Retinal pigment epithelial cell (primary cell): ENCODE measurements at regions not wholly inside any gene's neighbourhood (a gene's known extent, or its start where the extent isn't known, plus 50 kb on each side); places are given as distances from the start of the nearest gene placed in this dataset.
A peak's percentile ranks its signal among the peaks of the same experiment; 100 is the strongest.
"Not testable (repeated sequence)": the region's sequence is repeated elsewhere in the genome, so short reads cannot be mapped to it uniquely, and the experiment has no call there.

Source experiments
- DNase-seq: peaks from one replicate; pipeline ENCODE4 v3.0.0-alpha.2; 2010; ENCODE audit warnings: low read depth
- H3K4me3 ChIP-seq: 2 replicates; pipeline ENCODE4 v1.5.1; 2011; ENCODE audit warnings: mild to moderate bottlenecking, low read length, control low read depth, moderate library complexity
- CTCF ChIP-seq: conservative IDR thresholded peaks from 2 replicates; pipeline ENCODE4 v1.5.1; 2011; ENCODE audit warnings: low read depth, low read length, control low read depth, inconsistent platforms

GRCh38 chr1:118481126-118481525 is 296.1 kb upstream of the SPAG17 start:
- TF ChIP-seq CTCF: no peak

GRCh38 chr1:118479351-118479750 is 294.3 kb upstream of the SPAG17 start:
- no peak overlapping the region for H3K4me3 ChIP-seq
- TF ChIP-seq CTCF: no peak
- DNase-seq: no peak

More at GRCh38 chr1:118481126-118481525, 296.1 kb upstream of the SPAG17 start:
- no peak for DNase-seq
- no peak overlapping the region for H3K4me3 ChIP-seq

GRCh38 chr1:118473825-118474224 is 288.8 kb upstream of the SPAG17 start:
- TF ChIP-seq CTCF: no peak
- no peak for DNase-seq
- no peak overlapping the region for H3K4me3 ChIP-seq

- H3K4me3 ChIP-seq, DNase-seq: not testable (repeated sequence)
Measured at GRCh38 chr1:118464460-118464859, 279.4 kb upstream of the SPAG17 start.

DNA sequence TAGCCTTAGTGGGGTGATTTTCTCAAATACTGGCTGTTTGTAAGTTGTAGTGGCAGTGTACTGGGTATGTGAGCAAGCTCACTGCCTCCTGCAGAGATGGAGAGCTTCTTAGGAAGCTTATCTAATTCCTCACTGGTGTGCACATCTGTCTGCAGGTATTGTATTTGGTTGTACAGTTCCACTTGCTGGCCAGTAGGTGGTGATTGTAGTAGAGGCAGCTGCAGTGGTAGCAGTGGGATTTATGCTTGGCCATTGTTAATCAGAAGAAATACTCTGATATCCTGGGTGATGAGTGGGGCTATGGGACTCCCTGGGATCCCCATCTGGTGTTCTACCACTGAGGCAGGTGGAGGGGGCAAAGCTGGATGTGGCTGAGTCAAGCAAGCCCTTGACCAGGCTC is 276.1 kb upstream of the SPAG17 start:
- no peak overlapping the region for H3K4me3 ChIP-seq
- TF ChIP-seq CTCF: peak; percentile 12
- DNase-seq: no peak

- no peak for DNase-seq
- H3K4me3 ChIP-seq: no peak overlapping the region
- TF ChIP-seq CTCF: no peak
Measured at GRCh38 chr1:118459871-118460270, 274.8 kb upstream of the SPAG17 start.

DNA sequence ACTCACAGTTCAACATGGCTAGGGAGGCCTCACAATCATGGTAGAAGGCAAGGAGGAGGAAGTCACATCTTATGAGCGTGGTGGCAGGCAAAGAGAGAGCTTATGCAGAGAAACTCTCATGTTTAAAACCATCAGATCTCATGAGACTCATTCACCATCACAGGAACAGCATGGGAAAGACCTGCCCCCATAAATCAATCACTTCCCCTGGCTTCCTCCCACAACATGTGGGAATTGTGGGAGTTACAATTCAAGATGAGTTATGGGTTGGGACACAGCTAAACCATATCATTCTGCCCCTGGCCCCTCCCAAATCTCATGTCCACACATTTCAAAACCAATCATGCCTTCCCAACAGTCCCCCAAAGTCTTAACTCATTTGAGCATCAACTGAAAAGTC is 268.8 kb upstream of the SPAG17 start:
- DNase-seq, H3K4me3 ChIP-seq: not testable (repeated sequence)

DNA sequence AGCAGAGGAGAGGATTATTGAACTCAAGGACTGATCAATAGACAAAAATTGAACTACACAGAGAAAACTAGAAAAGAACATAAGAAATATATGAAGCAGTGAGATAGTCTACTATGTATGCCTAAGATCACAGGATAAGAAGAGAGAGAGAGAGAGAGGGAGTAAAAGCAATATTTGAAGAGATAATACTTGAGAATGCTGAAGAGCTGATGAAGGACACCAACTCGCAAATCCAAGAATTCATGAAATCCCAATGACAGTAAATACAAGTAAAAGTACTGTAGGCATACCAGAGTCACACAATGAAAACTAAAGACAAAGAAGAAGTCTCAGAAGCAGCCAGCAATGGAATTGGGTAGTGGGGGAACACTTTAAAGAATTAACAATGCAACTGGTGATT is 260.1 kb upstream of the SPAG17 start:
- DNase-seq: no peak
- no peak overlapping the region for H3K4me3 ChIP-seq
- TF ChIP-seq CTCF: no peak
